Chondrocyte (in vitro differentiated cells): ENCODE measurements at regions not wholly inside any gene's neighbourhood (a gene's known extent, or its start where the extent isn't known, plus 50 kb on each side); places are given as distances from the start of the nearest gene placed in this dataset.

Experiments
- DNase-seq: peaks from one replicate; pipeline ENCODE4 v3.0.0; 2021; ENCODE audit warnings: mixed read lengths, low spot score
- H3K27ac Mint-ChIP-seq: one replicate; pipeline ENCODE4 v1.8.0; 2021; ENCODE audit warnings: mild to moderate bottlenecking, moderate library complexity, mixed read lengths; ENCODE audit not compliant: unreplicated experiment
- H3K27me3 Mint-ChIP-seq: 2 replicates; pipeline ENCODE4 v1.8.0; 2021; ENCODE audit warnings: low read depth, mixed read lengths
- H3K36me3 Mint-ChIP-seq: 2 replicates; pipeline ENCODE4 v1.8.0; 2021; ENCODE audit warnings: low read depth, mixed read lengths
- H3K4me1 Mint-ChIP-seq: 2 replicates; pipeline ENCODE4 v1.8.0; 2021; ENCODE audit warnings: low read depth, mild to moderate bottlenecking, mixed read lengths
- H3K4me3 Mint-ChIP-seq: one replicate; pipeline ENCODE4 v1.8.0; 2021; ENCODE audit warnings: mild to moderate bottlenecking, moderate library complexity, mixed read lengths; ENCODE audit not compliant: unreplicated experiment
- H3K9me3 Mint-ChIP-seq: 2 replicates; pipeline ENCODE4 v1.8.0; 2021; ENCODE audit warnings: low read depth, mixed read lengths
- CTCF ChIP-seq: fragments of 200-600 bp; sonication (generic); IDR thresholded peaks from 2 replicates; pipeline ENCODE4 v1.5.0; 2021; ENCODE audit warnings: antibody characterized with exemption, mild to moderate bottlenecking, moderate library complexity

GRCh38 chr11:40032331-40032730 lies 1427.1 kb downstream of the LRRC4C start:
- Mint-ChIP-seq H3K36me3 (no peaks in the 10 kb centered on the region), H3K27ac (no peak overlapping the region), H3K27me3 (no peaks in the 10 kb centered on the region), H3K4me3 (no peak overlapping the region), H3K4me1 (no peaks in the 10 kb centered on the region), H3K9me3 (peaks cover 2% of the 10 kb centered on the region)
- TF ChIP-seq CTCF: no peak
- DNase-seq: no peak

- H3K4me3 Mint-ChIP-seq: no peak overlapping the region
- no peak overlapping the region for H3K27ac Mint-ChIP-seq
- DNase-seq: no peak
- TF ChIP-seq CTCF: no peak
- H3K36me3 Mint-ChIP-seq: no peaks in the 10 kb centered on the region
- H3K9me3 Mint-ChIP-seq: peaks cover 2% of the 10 kb centered on the region
- no peaks in the 10 kb centered on the region for H3K27me3 Mint-ChIP-seq
- no peaks in the 10 kb centered on the region for H3K4me1 Mint-ChIP-seq
Measured at GRCh38 chr11:40030867-40031266, 1428.6 kb downstream of the LRRC4C start.

DNA sequence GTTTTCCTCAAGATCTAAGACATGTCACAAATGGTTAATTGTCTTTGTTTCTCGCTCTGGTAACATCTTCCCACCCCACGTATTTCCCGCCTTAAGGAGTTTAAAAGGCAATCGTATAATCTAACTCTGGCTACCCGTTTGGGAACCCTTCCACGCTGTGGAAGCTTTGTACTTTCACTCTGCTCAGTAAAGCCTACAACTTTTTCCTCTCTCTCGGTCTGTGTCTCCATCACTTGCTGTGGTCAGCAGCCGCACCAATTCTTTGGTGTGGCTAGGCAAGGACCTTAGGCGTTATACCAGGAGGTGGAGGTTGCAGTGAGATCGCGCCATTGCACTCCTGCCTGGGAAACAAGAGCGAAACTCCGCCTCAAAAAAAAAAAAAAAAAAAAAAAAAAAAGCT lies 1430.1 kb downstream of the LRRC4C start:
- no peak for TF ChIP-seq CTCF
- Mint-ChIP-seq H3K4me1 (no peaks in the 10 kb centered on the region), H3K9me3 (peaks cover 4% of the 10 kb centered on the region), H3K27me3 (no peaks in the 10 kb centered on the region), H3K27ac (no peak overlapping the region), H3K4me3 (no peak overlapping the region), H3K36me3 (no peaks in the 10 kb centered on the region)
- DNase-seq: no peak

DNA sequence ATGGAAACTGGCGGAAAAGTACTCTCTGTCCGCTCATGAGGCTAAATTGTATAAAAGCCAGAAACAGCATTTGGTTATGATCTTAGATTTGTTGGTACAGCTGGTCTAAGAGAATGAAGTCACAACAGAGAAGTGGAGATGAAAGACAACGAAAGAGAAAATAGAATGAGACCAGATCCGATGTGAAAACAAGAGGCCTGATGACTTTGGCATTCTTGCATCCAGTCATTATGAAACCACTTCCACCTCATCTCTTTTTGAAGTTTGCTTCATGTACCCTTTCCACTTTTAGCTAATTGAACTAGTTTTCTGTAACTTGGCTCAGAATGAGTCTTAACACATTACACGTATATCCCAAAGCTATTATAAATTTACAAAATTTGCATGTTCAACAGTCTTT lies 1431.7 kb downstream of the LRRC4C start:
- Mint-ChIP-seq H3K4me3 (no peak overlapping the region), H3K27me3 (no peaks in the 10 kb centered on the region), H3K36me3 (no peaks in the 10 kb centered on the region), H3K9me3 (peaks cover 4% of the 10 kb centered on the region), H3K4me1 (no peaks in the 10 kb centered on the region), H3K27ac (no peak overlapping the region)
- TF ChIP-seq CTCF: no peak
- DNase-seq: no peak

- H3K27ac Mint-ChIP-seq: no peak overlapping the region
- H3K36me3 Mint-ChIP-seq: no peaks in the 10 kb centered on the region
- no peaks in the 10 kb centered on the region for H3K27me3 Mint-ChIP-seq
- H3K9me3 Mint-ChIP-seq: peaks cover 4% of the 10 kb centered on the region
- TF ChIP-seq CTCF: no peak
- no peaks in the 10 kb centered on the region for H3K4me1 Mint-ChIP-seq
- DNase-seq: no peak
- no peak overlapping the region for H3K4me3 Mint-ChIP-seq
Measured at GRCh38 chr11:40023724-40024123, 1435.7 kb downstream of the LRRC4C start.
